T-helper 2 cell (primary cell): ENCODE measurements at regions not wholly inside any gene's neighbourhood (a gene's known extent, or its start where the extent isn't known, plus 50 kb on each side); places are given as distances from the start of the nearest gene placed in this dataset.
"Not testable (repeated sequence)": the region's sequence is repeated elsewhere in the genome, so short reads cannot be mapped to it uniquely, and the experiment has no call there.

Source experiments
- DNase-seq, 5 experiments: peaks; one replicate each; pipeline versions ENCODE4 v3.0.0 to v3.0.0-alpha.2; 2012 to 2022

GRCh38 chr10:90975096-90975495 lies 54.2 kb upstream of the ANKRD1 start:
- no peak for DNase-seq

GRCh38 chr10:90977162-90977854 lies 56.4 kb upstream of the ANKRD1 start:
- DNase-seq: no peak

DNA sequence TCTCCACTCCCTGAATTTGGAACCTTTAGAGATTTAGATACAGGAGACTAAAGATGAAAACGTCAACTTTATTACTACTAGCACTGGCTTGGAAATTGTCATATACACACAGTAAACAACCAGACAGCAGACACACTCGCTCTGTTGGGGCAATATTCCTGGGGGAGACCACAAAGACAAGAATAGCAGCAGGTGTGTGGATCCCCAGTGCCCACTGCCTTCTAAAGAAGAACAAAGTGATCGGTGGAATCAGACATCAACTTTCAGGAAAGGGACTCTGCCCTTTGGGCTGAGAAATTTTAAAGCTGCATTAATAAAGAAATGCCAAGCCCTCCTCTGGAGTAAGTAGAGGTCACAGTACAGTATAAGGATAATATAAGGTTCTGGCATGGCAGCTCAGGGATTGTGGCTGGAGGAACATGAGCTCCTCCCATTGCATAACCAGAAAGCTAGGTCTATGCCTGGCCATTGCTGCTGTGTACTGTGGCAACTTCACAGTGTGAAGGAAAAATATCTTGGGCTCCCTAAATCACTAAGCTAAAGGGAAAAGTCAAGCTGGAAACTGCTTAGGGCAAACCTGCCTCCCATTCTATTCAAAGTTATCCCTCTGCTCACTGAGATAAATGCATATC lies 57.1 kb upstream of the ANKRD1 start:
- no peak for DNase-seq

DNA sequence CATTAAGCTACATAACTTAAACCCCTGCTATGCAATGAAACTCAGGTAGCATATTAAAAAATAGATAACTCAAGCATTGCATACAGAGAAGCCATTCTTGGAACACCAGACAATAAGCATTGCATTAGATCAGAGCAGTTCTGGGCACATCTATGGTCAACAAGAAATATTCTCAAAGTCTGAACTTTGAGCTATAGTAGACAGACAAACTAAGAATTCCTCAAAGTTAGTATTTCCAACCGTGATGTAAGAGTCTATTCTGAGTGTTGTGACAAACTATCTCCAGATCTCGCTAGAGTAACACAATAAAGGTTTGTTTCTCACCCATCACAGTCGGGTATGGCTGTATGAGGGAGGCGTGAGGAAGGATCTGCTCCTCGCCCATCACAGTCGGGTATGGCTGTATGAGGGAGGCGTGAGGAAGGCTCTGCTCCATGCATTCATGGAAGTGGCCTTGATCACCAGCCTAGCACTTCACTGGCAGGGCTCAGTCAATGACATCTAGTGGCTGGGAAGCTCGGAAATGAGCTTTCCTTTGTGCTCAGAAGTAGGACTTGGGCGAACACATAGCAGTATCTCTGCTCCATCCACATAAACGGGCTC lies 61.6 kb upstream of the ANKRD1 start:
- DNase-seq: no peak

- DNase-seq: no peak
These were observed 63.1 kb upstream of the ANKRD1 start for GRCh38 chr10:90983914-90984549.

DNA sequence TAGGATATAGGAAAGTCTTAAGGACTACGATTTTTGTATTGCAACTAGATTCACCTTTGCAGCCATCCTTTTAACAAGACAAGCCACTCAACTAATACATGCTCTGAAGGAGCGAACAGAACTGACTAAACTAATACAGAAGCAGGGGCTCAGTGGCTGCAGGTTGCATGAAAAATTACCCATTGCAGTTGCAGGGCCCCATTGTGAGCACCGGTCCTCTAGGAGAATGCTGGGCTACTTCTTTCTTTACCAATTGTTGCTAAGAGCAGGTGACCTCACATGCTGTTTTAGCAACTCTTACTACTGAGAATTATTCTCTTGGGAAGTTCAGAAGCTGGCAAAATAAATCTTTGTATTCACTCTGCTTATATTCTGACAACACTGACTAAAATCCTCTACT lies 64.0 kb upstream of the ANKRD1 start:
- DNase-seq: no peak

DNA sequence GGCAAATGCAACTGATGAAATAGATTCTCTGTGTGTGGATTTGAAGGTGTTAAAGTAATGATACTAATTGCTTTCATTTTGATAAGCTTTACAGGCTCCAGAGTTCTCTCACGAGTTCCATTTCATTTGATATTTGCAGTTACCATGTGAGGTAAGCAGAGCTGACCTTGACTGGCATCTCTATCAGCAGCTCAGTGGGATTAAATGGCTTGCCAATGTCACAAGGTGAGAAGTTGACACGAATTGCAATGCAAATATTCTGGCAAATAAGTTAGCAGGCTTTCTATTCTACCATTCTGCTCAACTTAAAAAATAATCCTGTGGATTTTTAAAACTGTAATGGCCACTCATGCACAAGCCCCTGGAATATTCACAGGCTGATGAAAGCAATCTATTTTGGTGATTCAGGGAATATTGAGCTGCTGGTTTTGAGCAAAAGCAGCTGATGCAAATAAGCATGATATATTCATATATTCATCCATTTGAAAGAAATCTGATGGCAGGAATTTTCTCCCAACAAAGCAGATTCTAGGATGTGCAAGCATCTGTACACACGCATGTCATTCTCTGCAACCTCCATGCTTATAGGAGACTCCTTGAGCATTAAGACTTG lies 64.5 kb upstream of the ANKRD1 start:
- DNase-seq: no peak

DNA sequence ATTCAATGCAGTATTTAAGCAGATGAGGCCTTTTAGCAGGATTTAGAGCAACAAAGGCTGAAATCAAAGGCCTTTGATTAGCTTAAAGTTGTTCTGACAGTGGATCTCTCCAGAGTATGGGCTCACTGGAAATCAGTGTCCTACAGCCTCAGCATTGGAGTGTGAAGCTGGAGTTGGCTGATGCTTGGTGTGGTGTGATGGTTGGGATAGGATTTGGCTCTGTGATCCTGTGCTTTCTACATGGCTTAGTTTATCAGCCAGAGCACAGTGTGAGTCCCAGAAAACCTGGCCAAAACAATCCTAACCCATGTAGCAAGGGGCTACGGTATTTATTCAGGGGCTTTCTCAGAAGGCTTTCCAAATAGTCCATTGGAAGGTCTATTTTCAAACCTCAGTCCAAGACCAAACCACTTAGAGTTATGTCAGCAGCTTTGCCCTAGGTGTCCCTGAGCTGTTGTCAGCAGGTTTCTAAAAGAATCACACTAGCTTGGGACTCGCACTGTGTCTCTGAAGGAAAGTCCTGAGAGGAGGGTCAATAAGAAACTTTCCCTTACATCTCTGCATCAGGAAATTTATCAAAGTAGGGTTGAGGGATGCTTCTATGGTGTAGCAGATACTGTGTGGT lies 65.4 kb upstream of the ANKRD1 start:
- no peak for DNase-seq

GRCh38 chr10:90986870-90987269 lies 66.0 kb upstream of the ANKRD1 start:
- no peak for DNase-seq

- no peak for DNase-seq
These were observed 66.5 kb upstream of the ANKRD1 start for GRCh38 chr10:90987383-90987782.

- DNase-seq: no peak
These were observed 67.1 kb upstream of the ANKRD1 start for GRCh38 chr10:90988024-90988423.

DNA sequence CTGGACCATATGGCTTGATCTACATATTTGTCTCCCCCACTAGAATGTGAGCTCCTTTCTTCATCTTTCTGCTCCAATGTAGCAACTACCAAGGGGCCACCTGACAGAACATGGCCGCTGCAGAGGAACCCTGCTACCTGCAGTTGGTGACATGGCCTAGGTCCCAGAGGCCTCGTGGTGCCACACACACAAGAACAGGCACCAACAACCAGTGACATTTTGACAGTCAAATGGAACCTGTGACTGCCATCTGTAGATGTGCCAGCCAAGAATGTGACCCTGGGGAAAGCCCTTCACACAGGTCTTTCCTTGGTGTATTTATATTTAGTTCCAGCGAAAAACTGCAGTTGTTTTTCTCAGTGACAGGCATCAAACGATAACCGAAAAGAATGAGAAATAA lies 67.9 kb upstream of the ANKRD1 start:
- DNase-seq: no peak

DNA sequence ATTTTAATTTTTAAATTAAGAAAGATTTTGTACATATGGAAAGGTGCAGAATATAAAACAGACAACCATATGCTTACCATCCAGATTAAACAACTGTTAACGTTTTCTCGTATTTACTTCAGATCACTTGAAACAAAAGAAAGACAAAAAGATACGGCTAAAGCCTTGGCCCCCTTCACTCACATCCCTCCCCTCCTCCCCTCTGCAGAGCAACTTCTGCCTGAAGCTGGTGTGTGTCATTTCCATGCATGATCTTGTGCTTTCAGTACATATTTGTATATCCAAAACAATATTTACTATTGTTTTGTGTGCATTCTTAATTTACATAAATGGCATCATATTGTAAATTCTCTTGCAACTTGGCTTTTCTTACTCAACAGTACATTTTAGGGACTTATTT lies 68.5 kb upstream of the ANKRD1 start:
- DNase-seq: no peak

GRCh38 chr10:90992462-90992861 lies 71.6 kb upstream of the ANKRD1 start:
- no peak for DNase-seq

DNA sequence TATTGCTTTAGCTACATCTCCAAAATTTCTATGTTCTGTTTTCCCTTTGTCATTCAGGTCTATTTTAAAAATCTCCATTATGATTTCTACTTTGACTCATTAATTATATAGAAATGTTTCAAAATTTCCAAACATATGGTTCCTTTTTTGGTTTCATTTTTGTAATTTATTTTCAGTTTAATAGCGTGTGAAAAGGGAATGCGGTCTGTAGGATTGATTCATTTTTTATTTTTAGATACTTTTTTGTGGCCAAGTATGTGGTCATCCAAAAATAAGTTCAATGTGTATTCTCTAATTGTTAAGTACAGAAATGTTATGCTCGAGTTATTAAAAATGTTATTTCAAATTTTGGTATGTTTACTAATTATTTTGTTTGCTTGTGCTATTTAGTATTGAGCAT lies 72.5 kb upstream of the ANKRD1 start:
- DNase-seq: no peak

DNA sequence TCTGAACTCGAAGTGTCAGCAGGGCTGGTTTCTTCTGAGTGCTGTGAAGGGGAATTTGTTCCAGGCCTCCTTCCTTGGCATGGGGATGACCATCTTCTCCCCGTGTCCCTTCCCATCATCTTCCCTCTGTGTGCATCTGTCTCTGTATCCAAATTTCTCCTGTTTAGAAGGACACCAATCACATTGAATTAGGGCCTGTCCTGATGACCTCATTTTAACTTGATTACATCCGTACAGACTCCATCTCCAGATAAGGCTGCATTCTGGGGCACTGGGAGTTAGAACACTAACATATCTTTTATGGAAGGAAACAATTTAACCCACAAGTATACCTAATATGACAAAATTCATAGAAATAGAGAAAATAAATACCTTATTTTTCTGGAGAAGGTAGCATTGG lies 76.8 kb upstream of the ANKRD1 start:
- DNase-seq: no peak

- no peak for DNase-seq
These were observed 78.0 kb upstream of the ANKRD1 start for GRCh38 chr10:90998733-90999511.

DNA sequence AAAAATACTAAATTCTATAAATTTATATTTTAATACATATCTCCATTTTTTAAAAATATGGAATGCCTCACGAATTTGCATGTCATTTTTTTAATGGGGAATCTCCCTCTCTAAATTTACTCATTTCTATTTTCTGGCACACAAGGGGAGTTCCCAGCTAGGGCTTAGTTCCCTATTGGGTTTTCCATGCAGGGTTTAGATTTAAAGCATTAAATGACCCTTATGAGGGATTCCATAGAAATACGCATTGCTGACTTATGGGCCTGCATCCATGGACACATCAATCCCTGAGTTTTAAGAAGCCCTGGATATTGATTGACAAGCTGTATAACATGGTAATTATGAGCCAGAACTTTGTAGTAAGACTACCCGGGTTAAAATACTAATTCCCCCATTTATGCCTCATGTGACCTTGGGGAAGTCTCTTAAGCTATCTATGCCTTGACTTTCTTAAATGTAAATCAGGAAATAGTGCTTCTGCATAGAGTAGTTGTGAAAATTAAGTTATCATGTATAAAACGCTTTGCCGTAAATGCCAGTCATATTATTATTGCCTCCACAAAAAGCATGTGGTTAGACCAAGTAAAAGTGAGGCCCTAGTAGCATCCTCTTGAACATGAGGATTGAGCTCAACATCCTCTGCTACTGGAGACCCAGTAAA lies 78.8 kb upstream of the ANKRD1 start:
- DNase-seq: no peak

DNA sequence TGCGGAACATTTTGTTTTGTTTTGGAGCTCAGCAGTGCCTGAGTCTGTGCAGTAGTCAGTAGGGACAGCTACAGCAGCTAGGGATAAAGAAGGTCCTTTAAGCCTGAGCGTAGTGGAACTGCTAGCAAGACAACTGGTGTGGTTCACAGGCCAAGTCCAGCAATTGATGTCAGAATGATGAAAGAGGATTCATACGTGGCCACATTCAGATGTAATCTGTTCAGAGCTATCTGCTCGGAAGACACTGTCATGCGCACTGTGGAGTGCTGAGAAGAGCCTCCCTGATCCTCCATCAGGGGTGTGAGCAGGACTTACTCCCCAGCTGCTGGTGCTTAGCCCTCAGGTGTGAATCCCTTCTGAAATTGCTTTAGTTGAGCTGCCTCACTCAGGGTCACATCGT lies 79.6 kb upstream of the ANKRD1 start:
- no peak for DNase-seq

DNA sequence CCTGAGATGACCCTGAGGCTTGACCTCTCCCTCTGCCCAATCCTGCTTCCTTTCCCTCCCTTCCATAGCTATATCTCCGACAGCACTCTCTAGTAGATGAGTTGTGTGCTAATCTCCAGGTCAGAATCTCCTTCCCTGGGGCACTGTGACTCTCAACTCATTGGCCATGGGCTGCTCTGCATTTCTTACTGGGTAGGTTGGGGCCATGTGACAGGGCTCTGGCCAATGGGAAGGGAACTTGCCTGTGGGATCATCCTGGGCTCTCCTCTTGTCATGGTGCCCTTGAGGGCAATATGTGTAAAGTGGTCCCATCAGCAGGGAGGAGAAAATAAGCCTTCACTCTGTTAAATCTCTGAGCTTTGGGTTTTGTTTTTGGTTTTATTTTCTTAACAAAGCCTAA lies 80.1 kb upstream of the ANKRD1 start:
- DNase-seq: no peak

GRCh38 chr10:91002656-91003055 lies 81.8 kb upstream of the ANKRD1 start:
- DNase-seq: no peak

DNA sequence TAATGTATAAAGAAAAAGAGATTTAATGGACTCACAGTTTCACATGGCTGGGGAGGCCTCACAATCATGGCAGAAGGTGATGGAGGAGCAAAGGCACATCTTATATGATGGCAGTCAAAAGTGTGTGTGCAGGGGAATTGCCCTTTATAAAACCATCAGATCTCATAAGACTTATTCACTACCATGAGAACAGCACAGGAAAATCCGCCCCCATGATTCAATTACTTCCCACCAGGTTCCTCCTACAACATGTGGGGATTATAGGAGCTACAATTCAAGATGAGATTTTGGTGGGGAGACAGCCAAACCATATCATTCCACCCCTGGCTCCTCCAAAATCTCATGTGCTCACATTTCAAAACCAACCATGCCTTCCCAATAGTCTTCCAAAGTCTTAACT lies 82.5 kb upstream of the ANKRD1 start:
- not testable (repeated sequence) for DNase-seq
